Hepatocyte (in vitro differentiated cells): ENCODE measurements at regions not wholly inside any gene's neighbourhood (a gene's known extent, or its start where the extent isn't known, plus 50 kb on each side); places are given as distances from the start of the nearest gene placed in this dataset.

Source experiments
- DNase-seq: peaks from one replicate; pipeline ENCODE4 v3.0.0-alpha.2; 2016; ENCODE audit warnings: low spot score
- H2AFZ ChIP-seq: fragments of 200-600 bp; sonication (generic); 2 replicates; pipeline ENCODE4 v1.6.0; 2016; ENCODE audit warnings: antibody characterized with exemption, mild to moderate bottlenecking
- H3K27ac ChIP-seq: fragments of 200-600 bp; sonication (generic); 2 replicates; pipeline ENCODE4 v1.5.1; 2016; ENCODE audit warnings: mild to moderate bottlenecking
- H3K27me3 ChIP-seq: fragments of 200-600 bp; sonication (generic); 2 replicates; pipeline ENCODE4 v1.6.1; 2016
- H3K36me3 ChIP-seq: fragments of 200-600 bp; sonication (generic); replicated peaks from 2 replicates; pipeline ENCODE4 v1.5.1; 2016; ENCODE audit warnings: low read depth; ENCODE audit not compliant: insufficient read depth
- H3K4me1 ChIP-seq: fragments of 200-600 bp; sonication (generic); 2 replicates; pipeline ENCODE4 v1.5.1; 2016; ENCODE audit warnings: mild to moderate bottlenecking, moderate library complexity; ENCODE audit not compliant: insufficient read depth
- H3K4me2 ChIP-seq: fragments of 200-600 bp; sonication (generic); 2 replicates; pipeline ENCODE4 v1.6.0; 2016
- H3K4me3 ChIP-seq: fragments of 200-600 bp; sonication (generic); 2 replicates; pipeline ENCODE4 v1.5.1; 2016; ENCODE audit warnings: mild to moderate bottlenecking
- H3K79me2 ChIP-seq: fragments of 200-600 bp; sonication (generic); 2 replicates; pipeline ENCODE4 v1.6.0; 2017; ENCODE audit warnings: mild to moderate bottlenecking
- H3K9me2 ChIP-seq: fragments of 200-600 bp; sonication (generic); replicated peaks from 2 replicates; pipeline ENCODE4 v1.6.0; 2017; ENCODE audit warnings: mild to moderate bottlenecking; ENCODE audit not compliant: insufficient read depth
- H3K9me3 ChIP-seq: fragments of 200-600 bp; sonication (generic); 2 replicates; pipeline ENCODE4 v1.5.1; 2016; ENCODE audit warnings: low read depth, mild to moderate bottlenecking
- H4K20me1 ChIP-seq: fragments of 200-600 bp; sonication (generic); 2 replicates; pipeline ENCODE4 v1.6.0; 2016; ENCODE audit warnings: mild to moderate bottlenecking; ENCODE audit not compliant: insufficient read depth, poor library complexity, severe bottlenecking
- CTCF ChIP-seq: fragments of 200-600 bp; sonication (generic); IDR thresholded peaks from 2 replicates; pipeline ENCODE4 v1.5.1; 2016; ENCODE audit warnings: antibody characterized with exemption, mild to moderate bottlenecking; ENCODE audit not compliant: poor library complexity
- EZH2 ChIP-seq: fragments of 200-600 bp; sonication (generic); IDR thresholded peaks from 2 replicates; pipeline ENCODE4 v1.6.1; 2016; ENCODE audit warnings: antibody characterized with exemption, mild to moderate bottlenecking, borderline replicate concordance
- EZH2phosphoT487 ChIP-seq: fragments of 200-600 bp; sonication (generic); IDR thresholded peaks from one replicate; pipeline ENCODE4 v1.6.1; 2018; ENCODE audit warnings: antibody characterized with exemption, mild to moderate bottlenecking, low read depth, moderate library complexity; ENCODE audit not compliant: unreplicated experiment, severe bottlenecking
- WGBS: methylation state at CpG from one replicate; pipeline ENCODE4 v1.1.6; 2016; ENCODE audit warnings: low lambda C conversion rate; ENCODE audit errors: missing lambda C conversion rate; 5-methylcytosine and 5-hydroxymethylcytosine counted together

- no peak overlapping the region for H3K4me3 ChIP-seq
- H3K36me3 ChIP-seq = no peaks in the 10 kb centered on the region
- H3K9me2 ChIP-seq = no peaks in the 10 kb centered on the region
- H3K27ac ChIP-seq = no peak overlapping the region
- H3K79me2 ChIP-seq = no peaks in the 10 kb centered on the region
- no peaks in the 10 kb centered on the region for H4K20me1 ChIP-seq
- no peak for DNase-seq
- H2AFZ ChIP-seq = no peak overlapping the region
- H3K4me2 ChIP-seq = no peak overlapping the region
- 86% methylated on average over 6 of the region's 6 CpGs for WGBS
- H3K9me3 ChIP-seq = no peaks in the 10 kb centered on the region
- H3K27me3 ChIP-seq = no peaks in the 10 kb centered on the region
- no peaks in the 10 kb centered on the region for H3K4me1 ChIP-seq
- TF ChIP-seq EZH2phosphoT487 (no peak), CTCF (no peak), EZH2 (no peak)
These were observed 108.2 kb downstream of the SKIDA1 start for GRCh38 chr10:21417172-21417712.

GRCh38 chr10:21413680-21414079, 111.8 kb downstream of the SKIDA1 start:
- no peak overlapping the region for H3K4me3 ChIP-seq
- DNase-seq = no peak
- H4K20me1 ChIP-seq = no peaks in the 10 kb centered on the region
- WGBS = 94% methylated on average over 2 of the region's 2 CpGs
- H3K4me1 ChIP-seq = no peaks in the 10 kb centered on the region
- no peaks in the 10 kb centered on the region for H3K36me3 ChIP-seq
- no peak for TF ChIP-seq EZH2phosphoT487
- TF ChIP-seq EZH2 = no peak
- no peak for TF ChIP-seq CTCF
- H3K79me2 ChIP-seq = no peaks in the 10 kb centered on the region
- H3K27ac ChIP-seq = no peak overlapping the region
- H3K9me2 ChIP-seq = no peaks in the 10 kb centered on the region
- H3K4me2 ChIP-seq = no peak overlapping the region
- no peaks in the 10 kb centered on the region for H3K27me3 ChIP-seq
- no peaks in the 10 kb centered on the region for H3K9me3 ChIP-seq
- H2AFZ ChIP-seq = no peak overlapping the region

- Histone ChIP-seq H3K4me1 (no peaks in the 10 kb centered on the region), H3K9me3 (no peaks in the 10 kb centered on the region), H4K20me1 (no peaks in the 10 kb centered on the region), H3K79me2 (no peaks in the 10 kb centered on the region), H3K9me2 (no peaks in the 10 kb centered on the region), H2AFZ (no peak overlapping the region), H3K4me3 (no peak overlapping the region), H3K36me3 (no peaks in the 10 kb centered on the region), H3K4me2 (no peak overlapping the region), H3K27ac (no peak overlapping the region), H3K27me3 (no peaks in the 10 kb centered on the region)
- TF ChIP-seq CTCF = no peak
- TF ChIP-seq EZH2 = no peak
- TF ChIP-seq EZH2phosphoT487 = no peak
- DNase-seq = no peak
- WGBS = 91% methylated on average over 6 of the region's 6 CpGs
These were observed 112.2 kb downstream of the SKIDA1 start for GRCh38 chr10:21413268-21413667.
